ENCODE measurements at regions not wholly inside any gene's neighbourhood (a gene's known extent, or its start where the extent isn't known, plus 50 kb on each side); places are given as distances from the start of the nearest gene placed in this dataset.
"Not testable (repeated sequence)": the region's sequence is repeated elsewhere in the genome, so short reads cannot be mapped to it uniquely, and the experiment has no call there.

- TF ChIP-seq POLR2A (IDR thresholded peaks at IDR 0.05) (no peak), CTCF (IDR thresholded peaks at IDR 0.05) (no peak)
- Histone ChIP-seq H3K4me3 (no peak overlapping the region), H3K27ac (no peak overlapping the region), H3K4me1 (no peaks in the 10 kb centered on the region), H3K27me3 (no peaks in the 10 kb centered on the region), H3K36me3 (replicated peaks in 1 of 2; ENCODE audit: insufficient read depth in 1 of 2, low read depth in 2 of 2) (no peaks in the 10 kb centered on the region), H3K9me3 (no peaks in the 10 kb centered on the region)
- DNase-seq (no peak), ATAC-seq (no peak)
- 85 to 94% methylated on average over 3 of the region's 3 CpGs for WGBS, 2 donors
- intact Hi-C loops (cut with DNase I) = no loop called here
Measured at GRCh38 chr9:97188545-97188944, 118.9 kb upstream of the CCDC180 start.

GRCh38 chr9:97187706-97188105 is 119.8 kb upstream of the CCDC180 start:
- intact Hi-C loops (cut with DNase I); H3K36me3 ChIP-seq (replicated peaks in 1 of 2; ENCODE audit: insufficient read depth in 1 of 2, low read depth in 2 of 2); H3K4me1 ChIP-seq; DNase-seq; H3K27ac ChIP-seq; H3K9me3 ChIP-seq; ATAC-seq; H3K27me3 ChIP-seq; H3K4me3 ChIP-seq: not testable (repeated sequence)
- 78 to 88% methylated on average over 1 of the region's 1 CpG for WGBS, 2 donors

GRCh38 chr9:97186493-97186892 is 121.0 kb upstream of the CCDC180 start:
- H3K4me3 ChIP-seq = no peak overlapping the region
- TF ChIP-seq POLR2A (IDR thresholded peaks at IDR 0.05) (no peak), CTCF (IDR thresholded peaks at IDR 0.05) (no peak)
- H3K27ac ChIP-seq = no peak overlapping the region
- no peak for ATAC-seq
- 94 to 100% methylated on average over 1 of the region's 1 CpG for WGBS, 2 donors
- H3K27me3 ChIP-seq = no peaks in the 10 kb centered on the region
- DNase-seq = no peak
- H3K36me3 ChIP-seq (replicated peaks in 1 of 2; ENCODE audit: insufficient read depth in 1 of 2, low read depth in 2 of 2) = no peaks in the 10 kb centered on the region
- peaks cover 8% of the 10 kb centered on the region for H3K4me1 ChIP-seq
- intact Hi-C loops (cut with DNase I) = no loop called here
- no peaks in the 10 kb centered on the region for H3K9me3 ChIP-seq

- H3K27ac ChIP-seq; H3K27me3 ChIP-seq; H3K4me1 ChIP-seq; intact Hi-C loops (cut with DNase I); H3K9me3 ChIP-seq; DNase-seq; H3K36me3 ChIP-seq (replicated peaks in 1 of 2; ENCODE audit: insufficient read depth in 1 of 2, low read depth in 2 of 2); ATAC-seq; H3K4me3 ChIP-seq: not testable (repeated sequence)
- WGBS, 2 donors = 11% methylated on average over 2 of the region's 2 CpGs
Measured at GRCh38 chr9:97182532-97182931, 124.9 kb upstream of the CCDC180 start.

GRCh38 chr9:97179616-97180015 is 127.8 kb upstream of the CCDC180 start:
- intact Hi-C loops (cut with DNase I) = no loop called here
- TF ChIP-seq CTCF (IDR thresholded peaks at IDR 0.05) (no peak), POLR2A (IDR thresholded peaks at IDR 0.05) (no peak)
- ATAC-seq (no peak), DNase-seq (no peak)
- H3K9me3 ChIP-seq = no peaks in the 10 kb centered on the region
- peaks cover 13% of the 10 kb centered on the region for H3K4me1 ChIP-seq
- H3K27me3 ChIP-seq = no peaks in the 10 kb centered on the region
- no peak overlapping the region for H3K27ac ChIP-seq
- no peaks in the 10 kb centered on the region for H3K36me3 ChIP-seq (replicated peaks in 1 of 2; ENCODE audit: insufficient read depth in 1 of 2, low read depth in 2 of 2)
- no peak overlapping the region for H3K4me3 ChIP-seq

GRCh38 chr9:97176206-97176605 is 131.3 kb upstream of the CCDC180 start:
- Histone ChIP-seq H3K27me3 (no peaks in the 10 kb centered on the region), H3K9me3 (no peaks in the 10 kb centered on the region), H3K4me3 (no peak overlapping the region), H3K4me1 (peaks cover 5% of the 10 kb centered on the region), H3K36me3 (replicated peaks in 1 of 2; ENCODE audit: insufficient read depth in 1 of 2, low read depth in 2 of 2) (no peaks in the 10 kb centered on the region), H3K27ac (no peak overlapping the region)
- TF ChIP-seq CTCF (IDR thresholded peaks at IDR 0.05) (no peak), POLR2A (IDR thresholded peaks at IDR 0.05) (no peak)
- ATAC-seq (no peak), DNase-seq (peak in 2 of 4 donors; percentile 7 to 14)
- 19 to 31% methylated on average over 5 of the region's 5 CpGs for WGBS, 2 donors
- intact Hi-C loops (cut with DNase I) = no loop called here

GRCh38 chr9:97168174-97168573 is 129.2 kb upstream of the CTSV start:
- H3K9me3 ChIP-seq; ATAC-seq; H3K27ac ChIP-seq; H3K36me3 ChIP-seq (replicated peaks in 1 of 2; ENCODE audit: insufficient read depth in 1 of 2, low read depth in 2 of 2); DNase-seq; intact Hi-C loops (cut with DNase I); H3K4me1 ChIP-seq; H3K27me3 ChIP-seq; H3K4me3 ChIP-seq: not testable (repeated sequence)

- H3K36me3 ChIP-seq (replicated peaks in 1 of 2; ENCODE audit: insufficient read depth in 1 of 2, low read depth in 2 of 2); H3K9me3 ChIP-seq; H3K27me3 ChIP-seq; H3K27ac ChIP-seq; DNase-seq; H3K4me3 ChIP-seq; H3K4me1 ChIP-seq; ATAC-seq; intact Hi-C loops (cut with DNase I): not testable (repeated sequence)
Measured at GRCh38 chr9:97166496-97167138, 127.7 kb upstream of the CTSV start.
